ENCODE measurements at regions not wholly inside any gene's neighbourhood (a gene's known extent, or its start where the extent isn't known, plus 50 kb on each side); places are given as distances from the start of the nearest gene placed in this dataset.

DNA sequence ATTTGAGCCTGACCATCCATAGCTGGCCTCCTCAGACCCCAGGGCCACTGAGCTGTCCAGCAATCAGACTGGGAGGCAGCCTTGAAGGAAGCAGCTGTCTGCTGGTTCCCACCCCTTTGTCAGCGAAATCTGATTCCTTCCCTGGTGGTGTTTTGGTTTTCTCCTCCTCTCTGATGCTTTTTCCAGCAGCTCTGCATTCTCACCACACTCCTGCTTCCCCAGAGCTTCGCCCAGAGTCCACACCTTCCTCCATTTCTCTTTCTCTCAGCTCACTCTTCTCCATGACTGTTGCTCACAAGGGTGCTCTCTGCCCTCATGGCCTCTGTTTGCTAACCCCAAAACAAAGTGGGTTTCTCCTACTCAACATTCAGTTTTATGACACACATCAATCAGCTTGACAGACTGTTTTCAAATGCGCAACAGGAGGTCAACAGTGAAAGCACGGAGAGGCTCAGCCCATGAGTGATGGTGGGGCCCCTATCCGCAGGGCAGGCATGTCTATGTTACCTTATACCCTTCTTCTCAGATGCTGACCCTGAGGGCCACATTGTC lies 130.6 kb upstream of the MTNR1B start:
- TF ChIP-seq, protein P1, sequence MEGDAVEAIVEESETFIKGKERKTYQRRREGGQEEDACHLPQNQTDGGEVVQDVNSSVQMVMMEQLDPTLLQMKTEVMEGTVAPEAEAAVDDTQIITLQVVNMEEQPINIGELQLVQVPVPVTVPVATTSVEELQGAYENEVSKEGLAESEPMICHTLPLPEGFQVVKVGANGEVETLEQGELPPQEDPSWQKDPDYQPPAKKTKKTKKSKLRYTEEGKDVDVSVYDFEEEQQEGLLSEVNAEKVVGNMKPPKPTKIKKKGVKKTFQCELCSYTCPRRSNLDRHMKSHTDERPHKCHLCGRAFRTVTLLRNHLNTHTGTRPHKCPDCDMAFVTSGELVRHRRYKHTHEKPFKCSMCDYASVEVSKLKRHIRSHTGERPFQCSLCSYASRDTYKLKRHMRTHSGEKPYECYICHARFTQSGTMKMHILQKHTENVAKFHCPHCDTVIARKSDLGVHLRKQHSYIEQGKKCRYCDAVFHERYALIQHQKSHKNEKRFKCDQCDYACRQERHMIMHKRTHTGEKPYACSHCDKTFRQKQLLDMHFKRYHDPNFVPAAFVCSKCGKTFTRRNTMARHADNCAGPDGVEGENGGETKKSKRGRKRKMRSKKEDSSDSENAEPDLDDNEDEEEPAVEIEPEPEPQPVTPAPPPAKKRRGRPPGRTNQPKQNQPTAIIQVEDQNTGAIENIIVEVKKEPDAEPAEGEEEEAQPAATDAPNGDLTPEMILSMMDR (IDR thresholded peaks at IDR 0.05), result no peak
- TF ChIP-seq SIN3A (IDR thresholded peaks at IDR 0.05; ENCODE audit: borderline replicate concordance, insufficient read depth, low read depth, low read length) (no peak), POLR2AphosphoS5 (IDR thresholded peaks at IDR 0.05; ENCODE audit: low read depth, low read length) (no peak)
- TF ChIP-seq, protein P2, sequence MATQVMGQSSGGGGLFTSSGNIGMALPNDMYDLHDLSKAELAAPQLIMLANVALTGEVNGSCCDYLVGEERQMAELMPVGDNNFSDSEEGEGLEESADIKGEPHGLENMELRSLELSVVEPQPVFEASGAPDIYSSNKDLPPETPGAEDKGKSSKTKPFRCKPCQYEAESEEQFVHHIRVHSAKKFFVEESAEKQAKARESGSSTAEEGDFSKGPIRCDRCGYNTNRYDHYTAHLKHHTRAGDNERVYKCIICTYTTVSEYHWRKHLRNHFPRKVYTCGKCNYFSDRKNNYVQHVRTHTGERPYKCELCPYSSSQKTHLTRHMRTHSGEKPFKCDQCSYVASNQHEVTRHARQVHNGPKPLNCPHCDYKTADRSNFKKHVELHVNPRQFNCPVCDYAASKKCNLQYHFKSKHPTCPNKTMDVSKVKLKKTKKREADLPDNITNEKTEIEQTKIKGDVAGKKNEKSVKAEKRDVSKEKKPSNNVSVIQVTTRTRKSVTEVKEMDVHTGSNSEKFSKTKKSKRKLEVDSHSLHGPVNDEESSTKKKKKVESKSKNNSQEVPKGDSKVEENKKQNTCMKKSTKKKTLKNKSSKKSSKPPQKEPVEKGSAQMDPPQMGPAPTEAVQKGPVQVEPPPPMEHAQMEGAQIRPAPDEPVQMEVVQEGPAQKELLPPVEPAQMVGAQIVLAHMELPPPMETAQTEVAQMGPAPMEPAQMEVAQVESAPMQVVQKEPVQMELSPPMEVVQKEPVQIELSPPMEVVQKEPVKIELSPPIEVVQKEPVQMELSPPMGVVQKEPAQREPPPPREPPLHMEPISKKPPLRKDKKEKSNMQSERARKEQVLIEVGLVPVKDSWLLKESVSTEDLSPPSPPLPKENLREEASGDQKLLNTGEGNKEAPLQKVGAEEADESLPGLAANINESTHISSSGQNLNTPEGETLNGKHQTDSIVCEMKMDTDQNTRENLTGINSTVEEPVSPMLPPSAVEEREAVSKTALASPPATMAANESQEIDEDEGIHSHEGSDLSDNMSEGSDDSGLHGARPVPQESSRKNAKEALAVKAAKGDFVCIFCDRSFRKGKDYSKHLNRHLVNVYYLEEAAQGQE (IDR thresholded peaks at IDR 0.05; ENCODE audit: insufficient read depth in 1 of 2, low read depth in 2 of 2, low read length in 1 of 2), result no peak

Measured in Panc1 (cell line).